ENCODE measurements at regions not wholly inside any gene's neighbourhood (a gene's known extent, or its start where the extent isn't known, plus 50 kb on each side); places are given as distances from the start of the nearest gene placed in this dataset.

GRCh38 chr20:4427940-4428586, 179.0 kb upstream of the ADRA1D start:
- no peak for TF ChIP-seq CTCF (IDR thresholded peaks at IDR 0.05 in 8 of 11, conservative IDR thresholded peaks at IDR 0.05 in 3 of 11)
- no peak for TF ChIP-seq POLR2AphosphoS5 (IDR thresholded peaks at IDR 0.05)
- TF ChIP-seq POLR2A (IDR thresholded peaks at IDR 0.05) = no peak
- H3K27ac ChIP-seq = no peak overlapping the region
- DNase-seq = no peak
- no peaks in the 10 kb centered on the region for H3K36me3 ChIP-seq
- peaks cover 0 to 7% (median 0%) of the 10 kb centered on the region in 6 donors for H3K4me1 ChIP-seq
- H3K27me3 ChIP-seq (replicated peaks in 1 of 7) = peaks cover 0 to 7% (median 0%) of the 10 kb centered on the region in 7 donors
- no peak overlapping the region for H3K4me3 ChIP-seq
- intact Hi-C loops (cut with DNase I; ENCODE audit: low total_unique reads) = no loop called here
- 61 to 88% (median 72%) methylated on average over 4 of the region's 4 CpGs for WGBS, 5 donors
- H3K9me3 ChIP-seq = no peaks in the 10 kb centered on the region

- TF ChIP-seq POLR2AphosphoS5 (IDR thresholded peaks at IDR 0.05) (no peak), CTCF (IDR thresholded peaks at IDR 0.05 in 8 of 11, conservative IDR thresholded peaks at IDR 0.05 in 3 of 11) (no peak)
- Histone ChIP-seq H3K4me3 (no peak overlapping the region), H3K27me3 (replicated peaks in 1 of 7) (no peaks in the 10 kb centered on the region), H3K36me3 (no peaks in the 10 kb centered on the region), H3K4me1 (no peaks in the 10 kb centered on the region), H3K9me3 (peaks cover 0 to 15% (median 4%) of the 10 kb centered on the region in 8 donors), H3K27ac (no peak overlapping the region)
- intact Hi-C loops (cut with DNase I; ENCODE audit: low total_unique reads) = no loop called here
- no peak for DNase-seq
- 74 to 77% (median 76%) methylated on average over 4 of the region's 4 CpGs for WGBS, 5 donors
Measured at GRCh38 chr20:4418141-4418540, 169.1 kb upstream of the ADRA1D start.

GRCh38 chr20:4415281-4415680, 166.2 kb upstream of the ADRA1D start:
- H3K36me3 ChIP-seq = no peaks in the 10 kb centered on the region
- H3K4me3 ChIP-seq = no peak overlapping the region
- no peak overlapping the region for H3K27ac ChIP-seq
- WGBS, 5 donors = 63 to 76% (median 71%) methylated on average over 5 of the region's 5 CpGs
- DNase-seq = no peak
- no peaks in the 10 kb centered on the region for H3K4me1 ChIP-seq
- H3K27me3 ChIP-seq (replicated peaks in 1 of 7) = no peaks in the 10 kb centered on the region
- H3K9me3 ChIP-seq = peaks cover 0 to 15% (median 4%) of the 10 kb centered on the region in 8 donors
- no peak for TF ChIP-seq POLR2AphosphoS5 (IDR thresholded peaks at IDR 0.05)
- no peak for TF ChIP-seq CTCF (IDR thresholded peaks at IDR 0.05 in 8 of 11, conservative IDR thresholded peaks at IDR 0.05 in 3 of 11)
- no peak for TF ChIP-seq POLR2A (IDR thresholded peaks at IDR 0.05)
- intact Hi-C loops (cut with DNase I; ENCODE audit: low total_unique reads) = no loop called here

GRCh38 chr20:4413314-4414049, 164.4 kb upstream of the ADRA1D start:
- peaks cover 0 to 8% (median 0%) of the 10 kb centered on the region in 8 donors for H3K9me3 ChIP-seq
- no peaks in the 10 kb centered on the region for H3K27me3 ChIP-seq (replicated peaks in 1 of 7)
- no peaks in the 10 kb centered on the region for H3K4me1 ChIP-seq
- WGBS, 5 donors = 35 to 59% (median 42%) methylated on average over 8 of the region's 8 CpGs
- no peak for DNase-seq
- H3K4me3 ChIP-seq = no peak overlapping the region
- no peaks in the 10 kb centered on the region for H3K36me3 ChIP-seq
- TF ChIP-seq POLR2A (IDR thresholded peaks at IDR 0.05) = no peak
- no peak for TF ChIP-seq CTCF (IDR thresholded peaks at IDR 0.05 in 8 of 11, conservative IDR thresholded peaks at IDR 0.05 in 3 of 11)
- intact Hi-C loops (cut with DNase I; ENCODE audit: low total_unique reads) = no loop called here
- H3K27ac ChIP-seq = peak overlapping the region in 3 of 8 donors; percentile 19 to 48 (median 35)
